MG63 (cell line): ENCODE measurements at regions not wholly inside any gene's neighbourhood (a gene's known extent, or its start where the extent isn't known, plus 50 kb on each side); places are given as distances from the start of the nearest gene placed in this dataset.

ENCODE experiments used
- DNase-seq: peaks from one replicate; pipeline ENCODE4 v3.0.0-alpha.2; 2020
- H3K27me3 ChIP-seq: fragments of 250-450 bp; sonication (Bioruptor Pico); 2 replicates; pipeline ENCODE4 v1.5.1; 2020; ENCODE audit warnings: mild to moderate bottlenecking, moderate library complexity
- H3K36me3 ChIP-seq: fragments of 250-450 bp; sonication (Bioruptor Pico); 2 replicates; pipeline ENCODE4 v1.5.1; 2020; ENCODE audit warnings: mild to moderate bottlenecking, moderate library complexity
- H3K4me3 ChIP-seq: fragments of 250-450 bp; sonication (Bioruptor Pico); 2 replicates; pipeline ENCODE4 v1.5.1; 2020; ENCODE audit warnings: mild to moderate bottlenecking, moderate library complexity
- H3K9me3 ChIP-seq: fragments of 250-450 bp; sonication (Bioruptor Pico); 2 replicates; pipeline ENCODE4 v1.5.1; 2020; ENCODE audit warnings: mild to moderate bottlenecking, moderate library complexity

- H3K27me3 ChIP-seq: no peaks in the 10 kb centered on the region
- no peak overlapping the region for H3K4me3 ChIP-seq
- no peaks in the 10 kb centered on the region for H3K36me3 ChIP-seq
- DNase-seq: no peak
- 0 out of 2 replicates have a peak, but pooled peaks cover 2% of the 10 kb centered on the region for H3K9me3 ChIP-seq
Measured at GRCh38 chr20:53832499-53832898, 237.9 kb downstream of the BCAS1 start.

GRCh38 chr20:53831812-53832211 lies 238.2 kb upstream of the ZNF217 start:
- Histone ChIP-seq H3K9me3 (no peaks in the 10 kb centered on the region), H3K36me3 (no peaks in the 10 kb centered on the region), H3K27me3 (no peaks in the 10 kb centered on the region), H3K4me3 (no peak overlapping the region)
- no peak for DNase-seq

GRCh38 chr20:53831228-53831627 lies 237.6 kb upstream of the ZNF217 start:
- H3K9me3 ChIP-seq: no peaks in the 10 kb centered on the region
- no peak for DNase-seq
- H3K36me3 ChIP-seq: no peaks in the 10 kb centered on the region
- no peak overlapping the region for H3K4me3 ChIP-seq
- no peaks in the 10 kb centered on the region for H3K27me3 ChIP-seq

GRCh38 chr20:53829724-53830521 lies 236.3 kb upstream of the ZNF217 start:
- no peak for DNase-seq
- H3K4me3 ChIP-seq: peak overlapping the region; percentile 20
- H3K9me3 ChIP-seq: no peaks in the 10 kb centered on the region
- no peaks in the 10 kb centered on the region for H3K36me3 ChIP-seq
- no peaks in the 10 kb centered on the region for H3K27me3 ChIP-seq

GRCh38 chr20:53829255-53829723 lies 235.7 kb upstream of the ZNF217 start:
- no peaks in the 10 kb centered on the region for H3K27me3 ChIP-seq
- no peaks in the 10 kb centered on the region for H3K9me3 ChIP-seq
- H3K36me3 ChIP-seq: no peaks in the 10 kb centered on the region
- DNase-seq: peak; percentile 72
- peak overlapping the region; percentile 27 for H3K4me3 ChIP-seq

- H3K27me3 ChIP-seq: no peaks in the 10 kb centered on the region
- no peaks in the 10 kb centered on the region for H3K9me3 ChIP-seq
- no peaks in the 10 kb centered on the region for H3K36me3 ChIP-seq
- peak overlapping the region; percentile 27 for H3K4me3 ChIP-seq
- DNase-seq: peak; percentile 87
Measured at GRCh38 chr20:53828682-53829254, 235.1 kb upstream of the ZNF217 start.

- peak overlapping the region; percentile 27 for H3K4me3 ChIP-seq
- H3K36me3 ChIP-seq: no peaks in the 10 kb centered on the region
- no peaks in the 10 kb centered on the region for H3K27me3 ChIP-seq
- H3K9me3 ChIP-seq: no peaks in the 10 kb centered on the region
- peak; percentile 69 for DNase-seq
Measured at GRCh38 chr20:53828088-53828681, 234.5 kb upstream of the ZNF217 start.

- H3K36me3 ChIP-seq: no peaks in the 10 kb centered on the region
- H3K27me3 ChIP-seq: no peaks in the 10 kb centered on the region
- no peaks in the 10 kb centered on the region for H3K9me3 ChIP-seq
- no peak for DNase-seq
- no peak overlapping the region for H3K4me3 ChIP-seq
Measured at GRCh38 chr20:53827292-53828087, 233.9 kb upstream of the ZNF217 start.

- no peaks in the 10 kb centered on the region for H3K36me3 ChIP-seq
- H3K27me3 ChIP-seq: no peaks in the 10 kb centered on the region
- no peak for DNase-seq
- no peak overlapping the region for H3K4me3 ChIP-seq
- no peaks in the 10 kb centered on the region for H3K9me3 ChIP-seq
Measured at GRCh38 chr20:53826597-53827291, 233.1 kb upstream of the ZNF217 start.

- H3K36me3 ChIP-seq: no peaks in the 10 kb centered on the region
- no peaks in the 10 kb centered on the region for H3K9me3 ChIP-seq
- no peak overlapping the region for H3K4me3 ChIP-seq
- DNase-seq: no peak
- no peaks in the 10 kb centered on the region for H3K27me3 ChIP-seq
Measured at GRCh38 chr20:53826090-53826489, 232.5 kb upstream of the ZNF217 start.

- no peaks in the 10 kb centered on the region for H3K27me3 ChIP-seq
- DNase-seq: no peak
- no peak overlapping the region for H3K4me3 ChIP-seq
- H3K9me3 ChIP-seq: no peaks in the 10 kb centered on the region
- no peaks in the 10 kb centered on the region for H3K36me3 ChIP-seq
Measured at GRCh38 chr20:53825282-53825681, 231.6 kb upstream of the ZNF217 start.

- no peaks in the 10 kb centered on the region for H3K36me3 ChIP-seq
- DNase-seq: no peak
- H3K4me3 ChIP-seq: no peak overlapping the region
- no peaks in the 10 kb centered on the region for H3K27me3 ChIP-seq
- no peaks in the 10 kb centered on the region for H3K9me3 ChIP-seq
Measured at GRCh38 chr20:53824779-53825178, 231.1 kb upstream of the ZNF217 start.

- no peak for DNase-seq
- H3K9me3 ChIP-seq: peaks cover 5% of the 10 kb centered on the region
- H3K27me3 ChIP-seq: no peaks in the 10 kb centered on the region
- H3K36me3 ChIP-seq: no peaks in the 10 kb centered on the region
- no peak overlapping the region for H3K4me3 ChIP-seq
Measured at GRCh38 chr20:53823121-53823764, 229.6 kb upstream of the ZNF217 start.

GRCh38 chr20:53822534-53822933 lies 228.9 kb upstream of the ZNF217 start:
- DNase-seq: no peak
- Histone ChIP-seq H3K27me3 (no peaks in the 10 kb centered on the region), H3K4me3 (no peak overlapping the region), H3K36me3 (no peaks in the 10 kb centered on the region), H3K9me3 (peaks cover 9% of the 10 kb centered on the region)

GRCh38 chr20:53819973-53820451 lies 226.4 kb upstream of the ZNF217 start:
- Histone ChIP-seq H3K27me3 (no peaks in the 10 kb centered on the region), H3K9me3 (peaks cover 9% of the 10 kb centered on the region), H3K36me3 (no peaks in the 10 kb centered on the region), H3K4me3 (no peak overlapping the region)
- no peak for DNase-seq
